ENCODE measurements at regions not wholly inside any gene's neighbourhood (a gene's known extent, or its start where the extent isn't known, plus 50 kb on each side); places are given as distances from the start of the nearest gene placed in this dataset.

- H3K4me3 ChIP-seq (ENCODE audit: control insufficient read depth, low read depth, low read length): no peak overlapping the region
- no peak for TF ChIP-seq CTCF (IDR thresholded peaks at IDR 0.05; ENCODE audit: control insufficient read depth, insufficient read depth, low read depth, low read length, missing control alignments)
- no peak for DNase-seq (ENCODE audit: low read depth)
Measured at GRCh38 chr14:80124794-80125193, 86.5 kb downstream of the DIO2 start.

GRCh38 chr14:80117876-80118275 is 93.4 kb downstream of the DIO2 start:
- no peak for TF ChIP-seq CTCF (IDR thresholded peaks at IDR 0.05; ENCODE audit: control insufficient read depth, insufficient read depth, low read depth, low read length, missing control alignments)
- H3K4me3 ChIP-seq (ENCODE audit: control insufficient read depth, low read depth, low read length): no peak overlapping the region
- no peak for DNase-seq (ENCODE audit: low read depth)

DNA sequence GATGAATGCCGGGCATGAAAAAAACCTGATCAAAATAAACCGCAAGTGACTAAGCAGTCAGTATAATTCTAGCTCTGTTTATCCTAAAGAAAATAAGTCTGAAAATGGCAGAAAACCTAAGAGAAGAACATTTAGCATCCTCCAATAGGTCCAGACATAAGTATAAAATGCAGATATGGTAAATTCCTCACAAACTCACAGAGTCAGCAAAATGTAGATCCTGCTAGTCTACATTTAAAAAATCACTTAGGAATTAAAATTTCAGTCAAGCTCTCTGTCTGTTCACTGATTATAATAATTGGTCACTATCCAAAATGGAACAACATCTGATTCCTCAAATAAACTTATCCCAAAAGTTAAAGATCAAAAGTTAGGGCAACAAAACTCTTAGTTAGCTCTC is 95.1 kb downstream of the DIO2 start:
- H3K4me3 ChIP-seq (ENCODE audit: control insufficient read depth, low read depth, low read length): no peak overlapping the region
- TF ChIP-seq CTCF (IDR thresholded peaks at IDR 0.05; ENCODE audit: control insufficient read depth, insufficient read depth, low read depth, low read length, missing control alignments): no peak
- DNase-seq (ENCODE audit: low read depth): no peak

GRCh38 chr14:80110721-80111120 is 100.6 kb downstream of the DIO2 start:
- H3K4me3 ChIP-seq (ENCODE audit: control insufficient read depth, low read depth, low read length): no peak overlapping the region
- DNase-seq (ENCODE audit: low read depth): no peak
- TF ChIP-seq CTCF (IDR thresholded peaks at IDR 0.05; ENCODE audit: control insufficient read depth, insufficient read depth, low read depth, low read length, missing control alignments): no peak

DNA sequence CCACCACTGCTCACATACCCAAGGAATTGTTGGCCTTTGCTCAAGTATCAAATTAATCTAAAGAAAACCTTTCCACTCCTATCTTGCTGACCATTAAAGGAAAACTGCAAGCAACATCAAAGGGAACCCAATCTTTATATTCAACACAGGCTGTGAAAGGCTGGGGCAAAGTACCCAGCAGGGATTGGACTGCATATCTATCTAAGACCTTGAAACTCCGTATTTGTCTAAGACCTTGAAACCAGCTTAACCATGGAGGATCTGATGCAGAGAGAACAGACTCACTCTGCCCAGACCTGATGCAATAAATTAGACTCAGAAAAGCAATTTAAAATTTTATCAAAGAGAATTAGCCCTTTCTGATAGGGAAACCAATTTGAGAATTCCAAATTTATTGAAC is 102.2 kb downstream of the DIO2 start:
- no peak for TF ChIP-seq CTCF (IDR thresholded peaks at IDR 0.05; ENCODE audit: control insufficient read depth, insufficient read depth, low read depth, low read length, missing control alignments)
- no peak for DNase-seq (ENCODE audit: low read depth)
- no peak overlapping the region for H3K4me3 ChIP-seq (ENCODE audit: control insufficient read depth, low read depth, low read length)

- no peak for DNase-seq (ENCODE audit: low read depth)
- no peak overlapping the region for H3K4me3 ChIP-seq (ENCODE audit: control insufficient read depth, low read depth, low read length)
- no peak for TF ChIP-seq CTCF (IDR thresholded peaks at IDR 0.05; ENCODE audit: control insufficient read depth, insufficient read depth, low read depth, low read length, missing control alignments)
Measured at GRCh38 chr14:80108430-80108829, 102.9 kb downstream of the DIO2 start.

DNA sequence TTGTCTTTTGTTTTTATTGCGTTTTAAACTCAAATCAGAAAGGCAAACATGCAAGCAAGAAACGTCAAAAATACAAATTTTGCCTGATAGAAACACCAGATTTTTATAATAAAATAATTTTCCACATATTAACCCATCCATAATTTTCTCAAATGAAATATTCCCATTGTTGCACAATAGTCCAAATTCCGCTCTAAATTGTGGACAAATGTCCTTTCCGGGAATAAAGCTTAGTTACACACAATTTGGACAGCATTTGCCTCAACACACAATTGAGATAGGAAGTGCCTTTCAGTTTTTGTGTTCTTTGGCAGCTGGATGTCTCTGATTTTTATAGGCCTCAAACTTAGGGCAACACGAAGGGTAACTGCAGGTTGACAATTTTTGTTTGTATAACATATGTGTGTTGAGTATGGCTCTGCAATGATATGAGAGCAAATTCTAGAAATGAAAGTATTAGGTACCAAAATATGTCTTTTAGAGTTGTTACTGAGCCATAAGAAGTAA is 105.8 kb downstream of the DIO2 start:
- no peak for TF ChIP-seq CTCF (IDR thresholded peaks at IDR 0.05; ENCODE audit: control insufficient read depth, insufficient read depth, low read depth, low read length, missing control alignments)
- H3K4me3 ChIP-seq (ENCODE audit: control insufficient read depth, low read depth, low read length): no peak overlapping the region
- no peak for DNase-seq (ENCODE audit: low read depth)

All from AG09309 (cell line).